ENCODE measurements at regions not wholly inside any gene's neighbourhood (a gene's known extent, or its start where the extent isn't known, plus 50 kb on each side); places are given as distances from the start of the nearest gene placed in this dataset.
A peak's percentile ranks its signal among the peaks of the same experiment; 100 is the strongest.

- DNase-seq, result no peak
- no peak overlapping the region for H3K4me3 Mint-ChIP-seq (ENCODE audit: unreplicated experiment)
- no peaks in the 10 kb centered on the region for H3K9me3 Mint-ChIP-seq (ENCODE audit: unreplicated experiment)
- peaks cover 7% of the 10 kb centered on the region for H3K4me1 Mint-ChIP-seq (ENCODE audit: low read depth, unreplicated experiment)
- no peaks in the 10 kb centered on the region for H3K36me3 Mint-ChIP-seq (ENCODE audit: unreplicated experiment)
- peak; percentile 79 for TF ChIP-seq CTCF (IDR thresholded peaks at IDR 0.05; ENCODE audit: partially characterized antibody, unreplicated experiment)
- no peaks in the 10 kb centered on the region for H3K27me3 Mint-ChIP-seq (ENCODE audit: unreplicated experiment)
- H3K27ac Mint-ChIP-seq (ENCODE audit: unreplicated experiment), result no peak overlapping the region
Measured at GRCh38 chr11:100575860-100576717, 111.0 kb upstream of the ARHGAP42 start.

GRCh38 chr11:100576718-100577021, 110.4 kb upstream of the ARHGAP42 start:
- no peak for TF ChIP-seq CTCF (IDR thresholded peaks at IDR 0.05; ENCODE audit: partially characterized antibody, unreplicated experiment)
- no peak overlapping the region for H3K4me3 Mint-ChIP-seq (ENCODE audit: unreplicated experiment)
- H3K27me3 Mint-ChIP-seq (ENCODE audit: unreplicated experiment), result no peaks in the 10 kb centered on the region
- H3K9me3 Mint-ChIP-seq (ENCODE audit: unreplicated experiment), result no peaks in the 10 kb centered on the region
- no peak for DNase-seq
- H3K4me1 Mint-ChIP-seq (ENCODE audit: low read depth, unreplicated experiment), result peaks cover 7% of the 10 kb centered on the region
- H3K36me3 Mint-ChIP-seq (ENCODE audit: unreplicated experiment), result no peaks in the 10 kb centered on the region
- no peak overlapping the region for H3K27ac Mint-ChIP-seq (ENCODE audit: unreplicated experiment)

GRCh38 chr11:100578831-100579311, 108.2 kb upstream of the ARHGAP42 start:
- H3K4me3 Mint-ChIP-seq (ENCODE audit: unreplicated experiment), result no peak overlapping the region
- no peaks in the 10 kb centered on the region for H3K9me3 Mint-ChIP-seq (ENCODE audit: unreplicated experiment)
- DNase-seq, result no peak
- peaks cover 7% of the 10 kb centered on the region for H3K4me1 Mint-ChIP-seq (ENCODE audit: low read depth, unreplicated experiment)
- H3K36me3 Mint-ChIP-seq (ENCODE audit: unreplicated experiment), result no peaks in the 10 kb centered on the region
- no peak for TF ChIP-seq CTCF (IDR thresholded peaks at IDR 0.05; ENCODE audit: partially characterized antibody, unreplicated experiment)
- H3K27ac Mint-ChIP-seq (ENCODE audit: unreplicated experiment), result no peak overlapping the region
- no peaks in the 10 kb centered on the region for H3K27me3 Mint-ChIP-seq (ENCODE audit: unreplicated experiment)

GRCh38 chr11:100581318-100581717, 105.8 kb upstream of the ARHGAP42 start:
- peaks cover 3% of the 10 kb centered on the region for H3K9me3 Mint-ChIP-seq (ENCODE audit: unreplicated experiment)
- H3K4me1 Mint-ChIP-seq (ENCODE audit: low read depth, unreplicated experiment), result peaks cover 7% of the 10 kb centered on the region
- no peak overlapping the region for H3K4me3 Mint-ChIP-seq (ENCODE audit: unreplicated experiment)
- no peak for TF ChIP-seq CTCF (IDR thresholded peaks at IDR 0.05; ENCODE audit: partially characterized antibody, unreplicated experiment)
- no peaks in the 10 kb centered on the region for H3K27me3 Mint-ChIP-seq (ENCODE audit: unreplicated experiment)
- no peaks in the 10 kb centered on the region for H3K36me3 Mint-ChIP-seq (ENCODE audit: unreplicated experiment)
- DNase-seq, result no peak
- H3K27ac Mint-ChIP-seq (ENCODE audit: unreplicated experiment), result no peak overlapping the region

GRCh38 chr11:100584201-100584985, 102.7 kb upstream of the ARHGAP42 start:
- H3K4me1 Mint-ChIP-seq (ENCODE audit: low read depth, unreplicated experiment), result peaks cover 2% of the 10 kb centered on the region
- TF ChIP-seq CTCF (IDR thresholded peaks at IDR 0.05; ENCODE audit: partially characterized antibody, unreplicated experiment), result no peak
- DNase-seq, result no peak
- no peak overlapping the region for H3K27ac Mint-ChIP-seq (ENCODE audit: unreplicated experiment)
- H3K9me3 Mint-ChIP-seq (ENCODE audit: unreplicated experiment), result peaks cover 5% of the 10 kb centered on the region
- H3K36me3 Mint-ChIP-seq (ENCODE audit: unreplicated experiment), result no peaks in the 10 kb centered on the region
- no peaks in the 10 kb centered on the region for H3K27me3 Mint-ChIP-seq (ENCODE audit: unreplicated experiment)
- H3K4me3 Mint-ChIP-seq (ENCODE audit: unreplicated experiment), result no peak overlapping the region

All from glutamatergic neuron (in vitro differentiated cells).